Left forelimb (tissue), 1 donor: ENCODE measurements at regions not wholly inside any gene's neighbourhood (a gene's known extent, or its start where the extent isn't known, plus 50 kb on each side); places are given as distances from the start of the nearest gene placed in this dataset.
"Not testable (repeated sequence)": the region's sequence is repeated elsewhere in the genome, so short reads cannot be mapped to it uniquely, and the experiment has no call there.

Source experiments
- DNase-seq: peaks from one replicate; pipeline ENCODE4 v3.0.0-alpha.2; 2018; ENCODE audit warnings: low spot score

GRCh38 chr10:35933491-35933890, 291.4 kb upstream of the FZD8 start:
- no peak for DNase-seq

GRCh38 chr10:35929962-35930361, 287.9 kb upstream of the FZD8 start:
- DNase-seq = not testable (repeated sequence)

GRCh38 chr10:35928748-35929147, 286.7 kb upstream of the FZD8 start:
- no peak for DNase-seq

- DNase-seq = no peak
These were observed 285.9 kb upstream of the FZD8 start for GRCh38 chr10:35927990-35928488.

- no peak for DNase-seq
These were observed 285.2 kb upstream of the FZD8 start for GRCh38 chr10:35927341-35927740.

GRCh38 chr10:35926846-35927245, 284.8 kb upstream of the FZD8 start:
- DNase-seq = no peak

GRCh38 chr10:35925493-35925892, 283.4 kb upstream of the FZD8 start:
- DNase-seq = no peak

- no peak for DNase-seq
These were observed 282.7 kb upstream of the FZD8 start for GRCh38 chr10:35924759-35925158.

GRCh38 chr10:35922876-35923600, 280.9 kb upstream of the FZD8 start:
- no peak for DNase-seq

GRCh38 chr10:35921866-35922350, 279.8 kb upstream of the FZD8 start:
- no peak for DNase-seq

GRCh38 chr10:35916791-35917190, 274.7 kb upstream of the FZD8 start:
- DNase-seq = no peak

GRCh38 chr10:35913628-35914027, 271.5 kb upstream of the FZD8 start:
- DNase-seq = no peak

GRCh38 chr10:35912615-35913569, 270.8 kb upstream of the FZD8 start:
- DNase-seq = no peak

GRCh38 chr10:35911954-35912353, 269.9 kb upstream of the FZD8 start:
- DNase-seq = no peak

- no peak for DNase-seq
These were observed 269.1 kb upstream of the FZD8 start for GRCh38 chr10:35911233-35911632.

GRCh38 chr10:35910234-35910633, 268.1 kb upstream of the FZD8 start:
- DNase-seq = no peak

- DNase-seq = no peak
These were observed 267.1 kb upstream of the FZD8 start for GRCh38 chr10:35909121-35909720.

- no peak for DNase-seq
These were observed 266.4 kb upstream of the FZD8 start for GRCh38 chr10:35908451-35908850.

- DNase-seq = no peak
These were observed 265.5 kb upstream of the FZD8 start for GRCh38 chr10:35907548-35907947.

GRCh38 chr10:35906155-35906554, 264.1 kb upstream of the FZD8 start:
- no peak for DNase-seq

- DNase-seq = no peak
These were observed 260.9 kb upstream of the FZD8 start for GRCh38 chr10:35903021-35903420.

- DNase-seq = no peak
These were observed 256.8 kb upstream of the FZD8 start for GRCh38 chr10:35898716-35899440.
